HG02571 (cell line): ENCODE measurements at regions not wholly inside any gene's neighbourhood (a gene's known extent, or its start where the extent isn't known, plus 50 kb on each side); places are given as distances from the start of the nearest gene placed in this dataset.

Experiments used
- ATAC-seq: cut with Tn5 transposase; IDR thresholded peaks from one replicate; pipeline ENCODE4 v1.9.1; 2021; ENCODE audit warnings: mild to moderate bottlenecking, moderate library complexity; ENCODE audit not compliant: unreplicated experiment

DNA sequence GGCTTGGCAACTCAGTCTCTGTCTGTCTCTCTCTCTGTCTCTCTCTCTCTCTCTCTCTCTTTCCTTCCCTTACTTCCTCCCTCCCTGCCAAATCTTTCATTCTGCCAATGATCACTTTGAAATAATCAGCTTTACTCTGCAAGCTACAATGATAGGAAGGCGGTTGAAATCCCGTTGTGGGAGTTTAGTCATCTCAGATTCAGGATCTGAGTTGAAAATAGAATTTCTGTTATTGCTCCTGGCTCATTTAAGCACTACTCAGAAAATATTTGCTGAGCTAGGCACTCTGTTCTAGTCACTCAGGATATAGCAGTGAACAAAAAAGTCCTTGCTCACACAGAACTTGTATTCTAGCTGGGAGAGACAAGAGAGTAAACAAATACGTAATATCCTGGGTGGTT, 56.3 kb upstream of the DCTD start:
- no peak for ATAC-seq

- ATAC-seq, result no peak
These were observed 54.5 kb upstream of the DCTD start for GRCh38 chr4:182971702-182972101.

DNA sequence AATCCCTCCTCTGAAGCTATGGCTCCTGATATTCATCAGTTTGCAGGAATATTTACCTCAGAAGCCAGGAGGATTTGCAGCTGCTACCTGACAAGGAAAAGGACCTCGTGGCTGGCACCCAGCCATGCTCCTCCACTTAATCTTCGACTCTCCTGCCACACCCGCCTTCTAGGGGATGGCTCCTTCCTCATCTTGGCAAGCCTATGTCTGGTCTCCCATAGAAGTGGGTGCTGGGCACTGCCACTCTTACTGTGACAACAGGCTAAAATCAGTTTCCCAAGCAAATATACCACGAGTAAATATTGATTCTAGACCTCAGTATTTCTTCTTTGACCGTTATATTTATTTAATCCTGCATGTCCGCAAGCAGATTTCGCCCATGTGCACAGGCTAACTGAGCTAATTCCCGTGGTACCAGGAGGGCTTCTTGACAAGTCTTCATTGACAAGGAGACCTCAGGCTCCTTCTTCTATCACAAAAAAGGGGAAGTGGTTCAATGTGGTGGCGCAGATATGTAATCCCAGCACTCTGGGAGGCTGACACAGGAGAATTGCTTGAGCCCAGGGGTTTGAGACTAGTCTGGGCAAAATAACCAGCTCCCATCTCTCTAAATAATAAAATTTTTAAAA, 52.6 kb upstream of the DCTD start:
- ATAC-seq, result peak; percentile 56

GRCh38 chr4:182968917-182969650, 51.9 kb upstream of the DCTD start:
- ATAC-seq, result no peak

GRCh38 chr4:182967403-182967802, 50.2 kb upstream of the DCTD start:
- no peak for ATAC-seq
